Neural progenitor cell (in vitro differentiated cells): ENCODE measurements at regions not wholly inside any gene's neighbourhood (a gene's known extent, or its start where the extent isn't known, plus 50 kb on each side); places are given as distances from the start of the nearest gene placed in this dataset.

Experiments
- EZH2 ChIP-seq: fragments of 200-600 bp; sonication (generic); IDR thresholded peaks from 2 replicates; pipeline ENCODE4 v1.6.1; 2017; ENCODE audit warnings: antibody characterized with exemption, mild to moderate bottlenecking, moderate library complexity
- EZH2phosphoT487 ChIP-seq: fragments of 200-600 bp; sonication (generic); IDR thresholded peaks from 2 replicates; pipeline ENCODE4 v1.6.1; 2017; ENCODE audit warnings: antibody characterized with exemption
- TF ChIP-seq, protein P1 (sequence below): fragments of 200-600 bp; sonication (generic); IDR thresholded peaks from 2 replicates; pipeline ENCODE4 v1.5.1; 2017; ENCODE audit warnings: antibody characterized with exemption, mild to moderate bottlenecking

DNA sequence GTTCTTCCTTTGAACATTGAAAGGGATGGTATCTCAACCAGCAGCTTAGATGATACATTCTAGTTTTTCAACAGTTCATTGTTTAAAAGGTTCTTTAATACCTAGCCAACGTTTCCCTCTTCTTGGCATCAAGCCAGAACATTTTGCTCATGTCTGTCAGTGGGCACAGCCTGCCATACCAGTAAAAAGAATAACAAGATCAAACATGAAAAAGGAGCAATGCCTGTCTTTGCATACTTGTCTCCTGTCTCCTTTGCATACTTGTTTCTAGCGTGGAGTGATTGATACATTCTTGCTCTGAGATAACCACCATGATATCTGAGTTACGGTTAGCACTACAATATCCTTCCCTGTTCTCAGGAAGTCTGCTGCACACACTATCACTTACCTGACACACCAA is 248.6 kb upstream of the DAPK1 start:
- TF ChIP-seq, protein P1, sequence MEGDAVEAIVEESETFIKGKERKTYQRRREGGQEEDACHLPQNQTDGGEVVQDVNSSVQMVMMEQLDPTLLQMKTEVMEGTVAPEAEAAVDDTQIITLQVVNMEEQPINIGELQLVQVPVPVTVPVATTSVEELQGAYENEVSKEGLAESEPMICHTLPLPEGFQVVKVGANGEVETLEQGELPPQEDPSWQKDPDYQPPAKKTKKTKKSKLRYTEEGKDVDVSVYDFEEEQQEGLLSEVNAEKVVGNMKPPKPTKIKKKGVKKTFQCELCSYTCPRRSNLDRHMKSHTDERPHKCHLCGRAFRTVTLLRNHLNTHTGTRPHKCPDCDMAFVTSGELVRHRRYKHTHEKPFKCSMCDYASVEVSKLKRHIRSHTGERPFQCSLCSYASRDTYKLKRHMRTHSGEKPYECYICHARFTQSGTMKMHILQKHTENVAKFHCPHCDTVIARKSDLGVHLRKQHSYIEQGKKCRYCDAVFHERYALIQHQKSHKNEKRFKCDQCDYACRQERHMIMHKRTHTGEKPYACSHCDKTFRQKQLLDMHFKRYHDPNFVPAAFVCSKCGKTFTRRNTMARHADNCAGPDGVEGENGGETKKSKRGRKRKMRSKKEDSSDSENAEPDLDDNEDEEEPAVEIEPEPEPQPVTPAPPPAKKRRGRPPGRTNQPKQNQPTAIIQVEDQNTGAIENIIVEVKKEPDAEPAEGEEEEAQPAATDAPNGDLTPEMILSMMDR, result no peak
- TF ChIP-seq EZH2phosphoT487, result no peak
- no peak for TF ChIP-seq EZH2
